Activated CD8-positive, alpha-beta memory T cell treated with anti-CD3 and anti-CD28 coated beads for 48 hours (primary cell): ENCODE measurements at regions not wholly inside any gene's neighbourhood (a gene's known extent, or its start where the extent isn't known, plus 50 kb on each side); places are given as distances from the start of the nearest gene placed in this dataset.
"Not testable (repeated sequence)": the region's sequence is repeated elsewhere in the genome, so short reads cannot be mapped to it uniquely, and the experiment has no call there.

ENCODE experiments used
- DNase-seq, 3 experiments: peaks; one replicate each; pipeline ENCODE4 v3.0.0-alpha.2; 2020; ENCODE audit warnings: low read depth in 2 of 3, low spot score in 2 of 3

DNA sequence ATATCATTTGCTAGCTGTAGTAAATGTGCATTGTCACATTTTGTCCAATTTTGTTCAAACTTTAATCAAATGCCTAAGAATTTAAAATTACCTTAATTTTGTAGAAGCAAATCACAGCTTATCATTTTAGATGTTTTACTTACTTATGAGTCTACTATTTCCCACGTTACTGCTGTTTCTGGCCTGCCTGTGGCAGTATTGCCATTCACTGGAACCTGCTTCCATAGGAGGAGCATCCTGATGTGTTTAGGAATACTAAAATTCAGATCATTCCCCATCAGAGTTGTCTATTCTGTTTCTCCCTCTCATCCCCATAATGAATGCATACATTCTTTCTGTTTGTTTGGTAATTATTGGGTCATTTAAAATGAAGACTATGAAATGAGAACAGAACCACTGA lies 119.5 kb upstream of the SNRPN start:
- no peak for DNase-seq

DNA sequence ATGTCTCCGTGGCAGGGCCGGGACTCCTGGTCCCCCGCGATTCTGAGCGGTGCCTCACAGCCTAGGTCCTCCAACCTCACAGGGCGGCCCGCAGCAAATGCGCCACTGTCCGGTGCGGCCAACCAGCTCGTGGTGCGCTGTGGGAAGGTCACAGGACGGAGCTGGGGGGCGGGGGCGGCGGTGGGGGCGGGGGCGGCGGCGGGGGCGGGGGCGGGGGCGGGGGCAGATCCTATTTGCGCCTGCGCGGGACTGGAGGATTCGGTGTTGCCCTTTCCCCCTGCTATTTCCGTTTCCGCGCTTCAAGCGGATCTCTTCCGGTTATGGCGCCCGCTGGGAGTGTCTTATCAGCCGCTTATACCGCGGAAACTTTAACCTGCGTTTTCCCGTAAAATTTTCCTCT lies 106.7 kb upstream of the SNRPN start:
- no peak for DNase-seq

DNA sequence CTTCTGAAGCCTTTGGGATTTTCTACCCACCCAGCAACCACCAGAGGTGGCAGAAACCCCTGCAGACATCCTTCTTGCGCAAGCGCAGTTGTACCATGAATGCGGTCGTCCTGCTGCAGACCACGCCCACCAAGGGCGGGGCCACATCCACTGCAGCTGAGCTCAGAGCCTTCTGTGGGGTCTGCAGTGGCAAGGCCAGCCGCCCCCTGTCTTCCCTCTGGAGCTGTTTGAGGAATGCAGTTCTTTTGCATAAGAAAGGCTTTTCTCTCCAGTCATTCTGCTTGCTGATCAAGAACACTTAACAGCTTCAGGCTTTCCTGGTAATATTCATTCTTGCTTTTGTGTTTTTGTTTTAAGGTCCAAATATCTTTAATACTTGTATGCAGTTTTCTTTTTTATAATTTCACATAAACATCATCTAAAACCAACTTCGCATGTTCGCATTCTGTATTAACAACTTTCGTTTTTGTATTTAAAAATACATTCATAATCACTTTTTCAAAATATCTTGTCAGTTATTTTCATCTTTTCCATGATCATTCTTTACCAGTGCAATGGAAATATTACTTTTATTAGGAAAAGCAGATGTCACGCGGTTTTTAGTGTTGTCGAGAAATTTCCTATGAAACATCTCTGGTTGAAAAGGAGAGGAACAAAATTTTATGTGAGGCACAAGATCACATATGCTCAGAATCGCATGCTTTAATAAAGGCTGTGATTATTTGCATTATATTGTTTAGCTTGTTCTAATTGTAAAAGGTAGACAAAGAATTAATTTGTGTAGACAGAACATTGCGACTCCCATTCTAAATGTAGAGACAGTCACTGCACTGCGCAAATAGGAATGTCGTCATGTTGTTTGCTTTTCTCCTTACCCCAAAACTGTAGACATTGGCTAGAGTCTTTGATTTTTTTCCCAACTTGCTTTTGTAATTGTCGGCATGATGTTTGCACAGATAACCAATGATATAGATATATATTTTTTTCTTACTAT lies 98.1 kb upstream of the SNRPN start:
- no peak for DNase-seq

DNA sequence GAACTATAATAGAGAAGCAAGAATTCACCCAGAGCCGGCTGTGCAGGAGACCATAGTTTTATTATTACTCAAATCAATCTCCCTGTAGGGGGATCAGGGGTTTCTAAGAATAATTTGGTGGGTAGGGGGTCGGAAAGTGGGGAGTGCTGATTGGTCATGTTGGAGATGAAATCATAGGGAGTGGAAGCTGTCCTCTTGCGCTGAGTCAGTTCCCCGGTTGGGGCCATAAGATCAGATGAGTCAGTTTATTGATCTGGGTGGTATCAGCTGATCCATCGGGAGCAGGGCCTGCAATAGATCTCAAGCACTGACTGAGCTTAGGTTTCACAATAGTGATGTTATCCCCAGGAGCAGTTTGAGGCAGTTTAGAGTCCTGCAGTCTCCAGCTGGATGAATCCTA lies 97.0 kb upstream of the SNRPN start:
- no peak for DNase-seq

DNA sequence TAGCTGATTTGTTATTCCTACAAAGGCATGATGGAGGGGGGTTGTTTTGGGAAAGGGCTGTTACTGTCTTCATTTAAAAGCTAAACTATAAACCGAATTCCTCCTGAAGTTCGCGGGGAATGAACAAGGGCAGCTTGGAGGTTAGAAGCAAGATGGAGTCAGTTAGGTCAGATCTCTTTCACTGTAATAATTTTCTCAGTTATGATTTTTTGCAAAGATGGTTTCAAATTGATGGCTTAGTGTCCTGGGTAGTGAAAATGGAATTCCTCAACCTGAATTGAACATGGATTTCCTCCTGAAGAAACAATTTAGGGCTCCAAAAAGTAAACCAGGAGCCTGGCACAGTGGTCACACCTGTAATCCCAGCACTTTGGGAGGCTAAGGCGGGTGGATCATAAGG lies 96.6 kb upstream of the SNRPN start:
- DNase-seq, result not testable (repeated sequence)

DNA sequence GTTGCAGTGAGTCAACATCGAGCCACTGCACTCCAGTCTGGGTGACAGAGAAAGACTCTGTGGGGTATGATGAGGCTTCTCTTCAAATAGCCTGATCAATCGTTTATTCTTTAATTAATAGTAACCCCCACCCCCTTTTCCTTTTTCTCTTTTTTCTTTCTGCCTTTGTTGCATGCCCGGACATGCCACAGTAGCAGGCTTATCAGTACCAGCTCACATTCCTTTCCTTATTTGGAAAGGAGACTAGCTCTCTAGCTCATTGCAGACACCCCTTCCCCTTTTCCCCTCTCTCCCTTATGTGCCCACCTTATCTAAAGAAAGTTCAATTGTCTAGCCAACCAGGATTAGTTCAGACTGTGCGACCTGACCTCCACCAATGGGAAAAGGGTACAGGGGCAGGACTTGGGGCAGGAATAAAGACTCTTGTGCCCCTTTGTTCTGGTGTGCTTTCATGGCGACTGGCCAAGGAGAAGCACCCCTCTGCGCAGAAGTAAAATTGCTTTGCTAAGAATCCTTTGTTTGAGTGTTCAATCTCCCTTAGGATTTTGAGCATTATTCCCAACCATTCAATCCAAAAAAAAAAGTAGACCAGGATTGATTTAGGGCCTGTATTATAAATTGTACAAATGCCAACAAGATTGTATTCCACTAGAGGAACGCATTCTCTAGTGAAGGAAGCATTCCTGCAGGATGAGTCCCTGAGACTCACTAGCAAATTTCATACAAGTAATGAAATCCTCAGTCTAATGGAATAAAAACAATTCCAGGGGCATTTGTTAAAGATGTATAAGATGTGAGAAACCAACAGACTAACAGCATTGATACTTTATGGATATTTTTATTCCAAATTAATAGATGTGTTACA lies 95.8 kb upstream of the SNRPN start:
- DNase-seq, result no peak

DNA sequence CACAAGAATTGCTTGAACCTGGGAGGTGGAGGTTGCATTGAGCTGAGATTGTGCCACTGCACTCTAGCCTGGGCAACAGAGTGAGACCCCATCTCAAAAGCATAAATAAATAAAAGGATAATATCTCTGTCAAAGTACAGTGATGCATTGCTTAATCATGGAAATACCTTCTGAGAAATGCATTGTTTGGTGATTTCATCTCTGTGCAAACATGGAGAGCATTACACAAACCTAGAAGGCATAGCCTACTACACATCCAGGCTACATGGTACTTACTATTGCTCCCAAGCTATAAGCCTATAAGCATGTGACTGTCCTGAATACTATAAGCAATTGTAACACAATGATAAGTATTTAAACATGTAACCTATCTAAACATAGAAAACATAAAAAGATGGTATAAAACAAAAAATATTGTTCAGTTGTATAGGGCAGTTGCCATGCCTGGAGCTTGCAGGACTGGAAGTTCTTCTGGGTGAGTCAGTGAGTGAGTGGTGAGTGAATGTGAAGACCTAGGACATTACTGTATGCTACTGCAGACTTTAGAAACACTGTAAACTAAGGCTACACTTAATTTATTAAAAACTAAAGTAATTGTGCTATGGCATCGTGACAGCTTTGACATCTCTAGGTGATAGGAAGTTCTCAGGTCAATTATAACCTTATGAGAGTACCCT lies 93.6 kb upstream of the SNRPN start:
- DNase-seq, result no peak

DNA sequence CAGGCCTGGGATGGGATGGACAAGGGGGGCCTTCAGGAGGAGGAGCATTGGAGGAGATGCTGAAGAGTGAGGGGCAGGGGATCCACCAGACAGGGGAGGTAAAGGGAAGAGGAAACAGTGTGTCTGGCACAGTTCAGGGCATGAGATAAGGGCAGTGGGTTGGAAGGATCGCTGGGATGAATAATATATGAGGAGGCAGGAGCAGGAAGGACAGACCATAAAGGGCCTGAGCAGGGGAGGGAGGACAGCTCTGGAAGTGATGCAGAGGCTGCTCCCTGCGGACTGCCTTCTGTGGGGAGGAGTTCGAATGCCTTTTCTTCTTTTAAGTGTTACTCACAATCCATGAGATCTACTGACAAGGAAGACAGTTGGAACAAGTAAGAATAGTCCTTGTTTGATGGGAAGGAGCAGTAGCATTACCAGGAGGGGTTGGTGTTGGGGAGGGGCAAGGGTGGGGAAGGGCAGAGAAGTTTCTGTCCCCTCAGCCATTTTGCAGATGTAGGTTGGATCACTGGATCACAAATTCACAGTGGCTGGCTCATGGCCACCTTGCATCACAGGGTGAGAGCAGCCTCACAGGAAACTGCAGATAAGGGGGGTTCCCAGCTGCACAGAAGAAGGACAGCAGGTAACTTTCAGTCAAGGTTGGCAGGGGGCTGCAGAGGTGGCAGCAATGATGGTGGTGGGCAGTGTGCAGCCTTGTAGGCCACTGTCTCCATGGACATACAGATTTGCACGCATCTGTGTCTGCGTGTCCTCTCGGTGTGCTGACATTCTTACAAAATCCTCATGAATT lies 91.9 kb upstream of the SNRPN start:
- no peak for DNase-seq

DNA sequence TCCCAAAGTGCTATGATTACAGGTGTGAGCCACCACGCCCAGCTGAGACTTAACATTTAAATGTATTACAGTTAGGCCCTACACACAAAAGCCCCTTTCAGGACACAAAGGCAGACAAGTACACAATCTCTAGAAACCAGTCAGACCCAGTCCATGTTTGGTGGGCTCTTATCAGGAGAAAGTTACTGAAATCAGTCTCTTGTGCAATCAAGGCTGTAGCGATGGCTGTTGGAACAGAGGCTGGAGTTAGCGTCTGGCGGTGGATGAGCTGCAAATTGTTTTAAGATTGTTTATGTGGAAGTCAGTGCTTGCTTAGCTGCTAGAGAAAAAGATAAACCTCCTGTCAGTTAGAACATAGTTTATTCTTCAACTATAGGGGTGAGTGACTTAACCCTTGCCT lies 89.5 kb upstream of the SNRPN start:
- DNase-seq, result no peak

DNA sequence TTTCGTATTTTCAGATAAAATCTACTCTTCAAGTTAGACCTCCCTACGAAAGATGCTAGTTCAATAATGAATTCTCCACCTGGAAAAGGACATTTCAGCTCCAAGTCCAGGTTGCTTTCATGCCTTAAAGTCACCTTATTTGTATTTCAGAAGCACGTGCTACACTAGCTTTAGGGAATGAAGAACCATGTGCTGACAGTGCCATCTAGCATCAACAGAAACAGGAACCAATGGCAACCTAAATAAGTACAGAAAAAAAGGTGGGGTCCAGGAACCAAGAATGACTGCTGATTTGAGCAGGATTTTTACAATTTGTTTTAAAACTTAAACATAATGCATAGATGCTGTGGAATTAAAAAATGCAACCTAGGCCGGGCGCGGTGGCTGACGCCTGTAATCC lies 77.6 kb upstream of the SNRPN start:
- DNase-seq, result no peak

DNA sequence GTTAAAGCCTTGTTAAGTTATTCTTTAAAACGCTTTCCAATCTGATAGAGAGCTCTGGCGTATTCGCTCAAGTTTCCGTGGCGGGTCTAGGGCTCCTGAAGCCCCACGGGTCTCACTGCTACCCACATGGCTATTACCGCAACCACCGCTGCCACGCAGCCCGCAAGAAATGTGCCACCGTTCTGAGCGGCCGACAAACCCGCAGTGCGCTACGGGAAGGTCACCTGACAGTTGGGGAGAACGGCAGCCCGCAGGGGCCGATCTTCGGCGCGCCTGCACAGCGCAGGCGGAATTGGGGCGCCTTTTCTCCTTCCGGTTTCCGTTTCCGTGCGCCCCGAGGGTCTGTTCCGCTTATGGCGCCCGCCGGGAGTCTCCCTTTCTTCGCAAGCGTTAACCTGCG lies 76.6 kb upstream of the SNRPN start:
- DNase-seq, result peak in 1 of 3 experiments; percentile 0

DNA sequence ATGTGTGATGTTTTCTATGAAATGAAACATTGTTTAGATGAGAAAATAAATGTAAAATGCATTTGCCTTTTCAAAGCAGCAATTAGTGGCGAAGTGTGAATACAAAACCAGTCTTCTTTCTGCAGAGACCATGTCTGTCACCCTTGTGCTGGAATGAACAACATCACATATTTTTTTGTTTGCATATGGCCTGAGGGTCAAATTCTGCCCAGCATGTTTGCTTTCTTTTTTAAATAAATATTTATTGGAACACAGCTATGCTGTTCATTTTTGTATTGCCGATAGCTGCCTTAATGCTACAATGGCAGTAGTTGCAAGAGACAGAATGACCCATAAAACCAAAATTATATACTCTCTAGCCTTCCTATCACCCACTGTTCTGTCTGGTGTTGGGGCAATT lies 75.3 kb upstream of the SNRPN start:
- DNase-seq, result no peak

DNA sequence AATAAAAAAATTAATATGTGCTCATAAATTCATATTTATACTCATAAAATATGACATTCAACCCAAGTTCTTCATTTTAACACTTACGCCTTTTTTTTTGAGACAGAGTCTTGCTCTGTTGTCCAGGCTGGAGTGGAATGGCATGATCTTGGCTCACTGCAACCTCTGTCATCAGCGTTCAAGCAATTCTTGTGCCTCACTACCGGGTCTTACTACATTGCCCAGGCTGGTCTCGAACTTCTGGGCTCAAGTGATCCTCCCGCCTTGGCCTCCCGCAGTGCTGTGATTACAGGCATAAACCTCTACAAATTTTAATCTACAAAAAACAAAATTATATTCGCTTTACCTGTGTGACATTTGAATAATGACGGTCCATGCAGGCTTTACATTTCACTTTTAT lies 74.1 kb upstream of the SNRPN start:
- no peak for DNase-seq

DNA sequence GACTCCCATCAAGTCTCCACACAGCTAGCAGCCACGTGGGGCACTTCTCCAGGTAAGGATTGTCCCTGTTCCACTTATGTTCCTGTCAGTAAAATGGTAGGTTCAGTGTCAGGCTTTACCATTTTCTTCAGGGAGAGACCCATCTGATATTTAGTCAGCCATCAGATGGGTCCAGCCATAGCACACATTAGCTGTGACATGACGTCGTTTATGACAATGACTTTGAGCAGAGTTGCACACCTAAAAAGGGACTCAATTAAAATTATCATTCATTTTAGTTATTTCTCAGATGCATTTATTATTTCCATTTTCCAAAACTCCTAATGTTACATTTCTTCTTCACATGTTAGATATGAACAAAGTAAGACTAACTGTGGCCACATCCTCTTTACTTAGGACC lies 68.2 kb upstream of the SNRPN start:
- DNase-seq, result no peak

DNA sequence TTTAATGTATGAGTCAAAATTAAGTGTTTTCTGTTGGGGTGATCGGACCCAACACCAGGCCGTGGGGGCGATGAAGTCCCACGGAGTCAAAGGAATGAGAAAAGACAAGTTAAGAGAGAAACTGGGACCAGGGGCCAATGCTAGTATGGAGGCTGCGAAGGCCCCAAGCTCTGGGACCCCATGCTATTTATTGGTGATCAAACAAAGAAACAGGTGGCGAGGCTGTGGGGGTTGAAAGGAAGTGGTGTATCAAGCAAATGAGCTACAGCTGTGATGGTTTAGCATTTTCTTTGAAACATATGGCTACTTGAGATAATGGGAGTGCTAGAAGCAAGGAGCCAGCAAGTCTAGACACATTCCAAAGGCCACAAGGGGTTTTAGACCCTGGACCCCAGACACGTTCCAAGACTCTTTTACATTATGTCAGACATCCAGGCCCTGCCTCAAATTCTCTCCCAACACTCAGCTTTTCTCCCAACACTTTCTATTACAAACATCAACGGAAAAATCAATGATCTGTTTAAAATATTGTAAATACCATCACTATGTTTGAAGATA lies 56.0 kb upstream of the SNRPN start:
- no peak for DNase-seq

DNA sequence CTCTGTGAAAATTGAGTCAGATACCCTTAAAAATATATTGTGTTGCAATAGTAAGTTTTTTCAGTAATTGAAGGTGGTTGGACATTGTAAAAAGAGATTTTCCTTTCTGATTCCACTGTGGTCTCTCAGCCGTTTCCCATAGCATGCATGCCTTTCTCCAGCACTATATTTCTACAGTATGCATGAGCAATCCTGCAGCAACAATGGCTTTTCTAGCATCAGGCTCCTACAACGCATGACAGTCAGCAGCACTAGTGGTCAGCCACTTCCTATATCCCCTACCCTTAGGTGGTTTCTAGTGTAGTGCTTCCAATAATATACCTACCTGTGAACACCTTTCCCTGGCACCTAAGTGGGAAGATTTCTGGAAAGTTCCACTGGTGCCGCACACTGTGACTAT lies 55.4 kb upstream of the SNRPN start:
- no peak for DNase-seq

DNA sequence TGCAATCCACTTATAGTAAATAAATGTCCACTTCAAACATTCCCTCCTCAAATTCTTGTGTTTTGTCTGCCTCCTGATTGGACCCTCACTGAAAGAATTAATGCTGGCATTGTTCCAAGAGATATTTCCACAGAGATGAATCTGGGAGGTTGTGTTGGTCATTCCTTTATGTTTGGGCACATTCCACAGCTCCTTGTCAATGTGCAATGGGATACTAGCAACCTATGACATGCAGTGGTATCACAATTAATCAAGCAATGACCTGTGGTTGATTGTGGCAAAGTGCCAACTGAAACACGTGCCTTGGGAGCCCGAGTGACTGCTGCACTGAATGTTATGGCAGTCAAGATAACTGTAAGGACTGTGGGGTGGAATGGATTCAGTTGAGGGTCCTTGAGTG lies 55.0 kb upstream of the SNRPN start:
- DNase-seq, result no peak

DNA sequence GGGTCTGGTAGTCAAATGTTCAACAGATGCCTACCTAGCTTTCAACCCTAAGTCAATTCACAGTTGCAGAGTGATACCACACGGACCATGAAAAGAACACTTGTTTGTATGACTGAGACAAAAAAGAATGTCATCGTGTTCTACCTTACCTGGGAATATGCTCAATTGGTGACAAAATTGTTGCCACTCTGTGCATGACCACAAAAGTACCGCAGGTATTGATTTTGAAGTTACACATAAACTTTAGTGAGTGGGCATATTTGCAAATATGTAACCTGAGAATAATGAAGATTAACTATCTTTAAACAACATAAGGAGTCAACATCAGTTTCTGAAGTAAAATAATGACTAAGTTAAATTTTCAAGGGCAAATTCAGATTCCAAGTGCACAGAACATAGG lies 53.4 kb upstream of the SNRPN start:
- no peak for DNase-seq
